ENCODE measurements at regions not wholly inside any gene's neighbourhood (a gene's known extent, or its start where the extent isn't known, plus 50 kb on each side); places are given as distances from the start of the nearest gene placed in this dataset.
"Not testable (repeated sequence)": the region's sequence is repeated elsewhere in the genome, so short reads cannot be mapped to it uniquely, and the experiment has no call there.

DNA sequence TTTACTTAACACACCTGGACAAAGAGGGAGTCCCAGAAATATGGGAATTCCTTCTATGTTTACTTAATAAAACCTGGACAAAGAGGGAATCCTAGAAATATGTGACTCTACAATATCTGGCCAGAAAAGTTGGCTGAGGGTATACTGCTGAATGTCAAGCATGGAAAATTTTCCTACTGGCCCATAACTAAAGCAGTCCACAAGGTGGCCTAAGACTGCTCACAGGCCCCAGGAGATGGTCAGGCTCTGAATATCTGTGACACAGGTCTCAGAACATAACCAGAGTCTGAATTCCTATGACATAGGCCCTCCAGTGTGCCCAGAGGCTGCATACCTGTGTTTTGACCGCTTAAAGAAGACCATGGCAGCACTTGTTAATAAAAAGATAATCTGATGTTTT lies 578.2 kb upstream of the NRSN1 start:
- H4K20me1 ChIP-seq (ENCODE audit: insufficient read depth, low read length): no peaks in the 10 kb centered on the region
- H3K9me2 ChIP-seq (ENCODE audit: low read depth, low read length): no peaks in the 10 kb centered on the region
- no peak overlapping the region for H3K4me2 ChIP-seq (ENCODE audit: low read length)
- no peak overlapping the region for H3K9ac ChIP-seq (ENCODE audit: low read length)
- no peaks in the 10 kb centered on the region for H3K9me3 ChIP-seq (ENCODE audit: low read length)
- H2AFZ ChIP-seq (ENCODE audit: low read length): no peak overlapping the region
- H3K4me1 ChIP-seq (ENCODE audit: insufficient read depth, low read length, severe bottlenecking): no peaks in the 10 kb centered on the region
- TF ChIP-seq CTCF (IDR thresholded peaks at IDR 0.05; ENCODE audit: low read length): no peak
- no peak for TF ChIP-seq EZH2 (IDR thresholded peaks at IDR 0.05; ENCODE audit: borderline replicate concordance, low read length)
- H3F3A ChIP-seq (ENCODE audit: insufficient read depth, low read length): no peaks in the 10 kb centered on the region
- H3K36me3 ChIP-seq (ENCODE audit: insufficient read depth, low read length): no peaks in the 10 kb centered on the region
- no peak overlapping the region for H3K27ac ChIP-seq (ENCODE audit: low read depth, low read length, poor library complexity, severe bottlenecking)
- no peaks in the 10 kb centered on the region for H3K79me2 ChIP-seq (ENCODE audit: insufficient read depth, low read length)
- no peaks in the 10 kb centered on the region; the same call in 1 of the 2 replicates for H3K27me3 ChIP-seq (ENCODE audit: insufficient read depth, low read length)
- no peak overlapping the region for H3K4me3 ChIP-seq (ENCODE audit: low read depth, low read length, poor library complexity, severe bottlenecking)

- H3K79me2 ChIP-seq (ENCODE audit: insufficient read depth, low read length); H3K9ac ChIP-seq (ENCODE audit: low read length); H3K9me2 ChIP-seq (ENCODE audit: low read depth, low read length); H2AFZ ChIP-seq (ENCODE audit: low read length); H3K4me3 ChIP-seq (ENCODE audit: low read depth, low read length, poor library complexity, severe bottlenecking); H4K20me1 ChIP-seq (ENCODE audit: insufficient read depth, low read length); H3K27ac ChIP-seq (ENCODE audit: low read depth, low read length, poor library complexity, severe bottlenecking); H3K36me3 ChIP-seq (ENCODE audit: insufficient read depth, low read length); H3K27me3 ChIP-seq (ENCODE audit: insufficient read depth, low read length); H3K4me1 ChIP-seq (ENCODE audit: insufficient read depth, low read length, severe bottlenecking); H3K9me3 ChIP-seq (ENCODE audit: low read length); H3F3A ChIP-seq (ENCODE audit: insufficient read depth, low read length); H3K4me2 ChIP-seq (ENCODE audit: low read length): not testable (repeated sequence)
These were observed 571.1 kb upstream of the NRSN1 start for GRCh38 chr6:23554953-23555352.

DNA sequence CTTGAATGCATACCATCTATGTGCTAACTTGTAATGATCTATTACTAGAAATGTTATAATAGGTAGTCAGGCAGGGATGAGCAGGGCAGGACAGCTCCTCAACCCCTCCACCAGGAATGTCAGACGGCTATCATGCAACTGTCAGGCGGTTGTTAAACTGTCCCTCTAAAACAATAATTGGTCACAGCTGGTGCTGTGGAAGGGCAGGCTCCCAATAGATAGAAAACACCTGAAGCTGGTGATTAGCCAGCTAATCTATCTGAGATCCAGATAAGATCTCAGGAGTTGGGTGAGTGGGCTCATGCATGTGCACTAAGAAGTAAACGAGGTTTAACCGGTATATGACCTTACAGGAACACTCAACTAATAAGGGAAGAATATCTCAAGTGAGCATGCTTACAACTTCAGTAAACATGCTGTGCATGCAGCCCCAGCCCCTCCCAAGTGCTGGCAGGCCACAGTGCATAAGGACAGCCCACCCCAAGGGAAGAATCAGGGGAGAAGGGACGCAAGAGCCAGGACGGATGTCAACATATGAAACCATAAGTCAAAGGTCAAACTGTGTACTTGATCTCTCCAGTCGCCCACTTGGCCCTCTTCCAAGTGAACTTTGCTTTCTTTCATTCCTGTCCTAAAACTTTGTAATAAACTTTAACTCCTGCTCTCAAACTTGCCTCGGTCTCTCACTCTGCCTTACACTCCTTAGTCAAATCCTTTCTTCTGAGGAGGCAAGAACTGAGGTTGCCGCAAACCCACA lies 566.2 kb upstream of the NRSN1 start:
- H3K9ac ChIP-seq (ENCODE audit: low read length): no peak overlapping the region
- TF ChIP-seq EZH2 (IDR thresholded peaks at IDR 0.05; ENCODE audit: borderline replicate concordance, low read length) (no peak), CTCF (IDR thresholded peaks at IDR 0.05; ENCODE audit: low read length) (no peak)
- H4K20me1 ChIP-seq (ENCODE audit: insufficient read depth, low read length): no peaks in the 10 kb centered on the region
- H3K9me3 ChIP-seq (ENCODE audit: low read length): no peaks in the 10 kb centered on the region
- no peak overlapping the region for H3K4me3 ChIP-seq (ENCODE audit: low read depth, low read length, poor library complexity, severe bottlenecking)
- H3K27ac ChIP-seq (ENCODE audit: low read depth, low read length, poor library complexity, severe bottlenecking): no peak overlapping the region
- H3K36me3 ChIP-seq (ENCODE audit: insufficient read depth, low read length): no peaks in the 10 kb centered on the region
- H3K4me1 ChIP-seq (ENCODE audit: insufficient read depth, low read length, severe bottlenecking): no peaks in the 10 kb centered on the region
- H3K4me2 ChIP-seq (ENCODE audit: low read length): no peak overlapping the region
- H2AFZ ChIP-seq (ENCODE audit: low read length): no peak overlapping the region
- no peaks in the 10 kb centered on the region for H3K9me2 ChIP-seq (ENCODE audit: low read depth, low read length)
- H3K27me3 ChIP-seq (ENCODE audit: insufficient read depth, low read length): no peaks in the 10 kb centered on the region
- no peaks in the 10 kb centered on the region for H3F3A ChIP-seq (ENCODE audit: insufficient read depth, low read length)
- H3K79me2 ChIP-seq (ENCODE audit: insufficient read depth, low read length): no peaks in the 10 kb centered on the region

- H3K27ac ChIP-seq (ENCODE audit: low read depth, low read length, poor library complexity, severe bottlenecking): no peak overlapping the region
These were observed 564.3 kb upstream of the NRSN1 start for GRCh38 chr6:23561732-23562131.

More at GRCh38 chr6:23561732-23562131, 564.3 kb upstream of the NRSN1 start:
- Histone ChIP-seq H2AFZ (ENCODE audit: low read length) (no peak overlapping the region), H3K36me3 (ENCODE audit: insufficient read depth, low read length) (no peaks in the 10 kb centered on the region), H3K4me1 (ENCODE audit: insufficient read depth, low read length, severe bottlenecking) (no peaks in the 10 kb centered on the region), H3K9me2 (ENCODE audit: low read depth, low read length) (no peaks in the 10 kb centered on the region), H3K9ac (ENCODE audit: low read length) (no peak overlapping the region), H3K27me3 (ENCODE audit: insufficient read depth, low read length) (no peaks in the 10 kb centered on the region), H3K4me3 (ENCODE audit: low read depth, low read length, poor library complexity, severe bottlenecking) (no peak overlapping the region), H3K9me3 (ENCODE audit: low read length) (no peaks in the 10 kb centered on the region), H3K79me2 (ENCODE audit: insufficient read depth, low read length) (no peaks in the 10 kb centered on the region), H3F3A (ENCODE audit: insufficient read depth, low read length) (no peaks in the 10 kb centered on the region), H4K20me1 (ENCODE audit: insufficient read depth, low read length) (no peaks in the 10 kb centered on the region), H3K4me2 (ENCODE audit: low read length) (no peak overlapping the region)
- TF ChIP-seq CTCF (IDR thresholded peaks at IDR 0.05; ENCODE audit: low read length): no peak
- no peak for TF ChIP-seq EZH2 (IDR thresholded peaks at IDR 0.05; ENCODE audit: borderline replicate concordance, low read length)

Data from OCI-LY1 (cell line).